HL-60 (cell line): ENCODE measurements at regions not wholly inside any gene's neighbourhood (a gene's known extent, or its start where the extent isn't known, plus 50 kb on each side); places are given as distances from the start of the nearest gene placed in this dataset.

Source experiments
- CTCF ChIP-seq: IDR thresholded peaks from one replicate; pipeline ENCODE4 v1.5.1; 2011; ENCODE audit warnings: low read length, control low read depth, inconsistent platforms; ENCODE audit not compliant: insufficient read depth
- POLR2AphosphoS5 ChIP-seq: IDR thresholded peaks from 2 replicates; pipeline ENCODE4 v1.6.1; 2012; ENCODE audit warnings: low read depth

GRCh38 chr10:61051344-61051743, 107.4 kb upstream of the RHOBTB1 start:
- TF ChIP-seq CTCF (no peak), POLR2AphosphoS5 (no peak)
